CD14-positive monocyte (primary cell): ENCODE measurements at regions not wholly inside any gene's neighbourhood (a gene's known extent, or its start where the extent isn't known, plus 50 kb on each side); places are given as distances from the start of the nearest gene placed in this dataset.

Experiments
- DNase-seq, 3 donors: peaks; one replicate each; pipeline ENCODE4 v3.0.0-alpha.2; 2011 to 2022
- H2AFZ ChIP-seq: 2 replicates; pipeline ENCODE4 v1.6.0; 2012; ENCODE audit warnings: mild to moderate bottlenecking, low read depth, low read length, inconsistent platforms; ENCODE audit not compliant: insufficient read depth, poor library complexity, severe bottlenecking
- H3K27ac ChIP-seq, 2 donors: 1 replicate in 1 of 2; 2 replicates in 1 of 2; pipeline ENCODE4 v1.5.1; 2012 to 2013; ENCODE audit warnings: low read length in 2 of 2, control low read depth in 1 of 2, inconsistent platforms in 1 of 2, low read depth in 1 of 2, mild to moderate bottlenecking in 1 of 2
- H3K27me3 ChIP-seq, 2 donors: one replicate each; pipeline versions ENCODE4 v1.6.0 to v1.6.1; 2011 to 2013; ENCODE audit warnings: low read length in 2 of 2; ENCODE audit not compliant: control insufficient read depth in 2 of 2, insufficient read depth in 2 of 2
- H3K36me3 ChIP-seq, 2 donors: replicated peaks in 1 of 2; 1 replicate in 1 of 2; 2 replicates in 1 of 2; pipeline versions ENCODE4 v1.5.1 to v1.6.1; 2012 to 2013; ENCODE audit warnings: low read length in 2 of 2, control low read depth in 1 of 2, inconsistent platforms in 1 of 2, mild to moderate bottlenecking in 1 of 2; ENCODE audit not compliant: insufficient read depth in 2 of 2, control insufficient read depth in 1 of 2
- H3K4me1 ChIP-seq, 2 donors: 1 replicate in 1 of 2; 2 replicates in 1 of 2; pipeline versions ENCODE4 v1.5.1 to v1.6.1; 2012 to 2013; ENCODE audit warnings: low read length in 2 of 2, control low read depth in 1 of 2, inconsistent platforms in 1 of 2, mild to moderate bottlenecking in 1 of 2, moderate library complexity in 1 of 2; ENCODE audit not compliant: insufficient read depth in 2 of 2, control insufficient read depth in 1 of 2
- H3K4me2 ChIP-seq: replicated peaks from 2 replicates; pipeline ENCODE3; 2012; ENCODE audit warnings: low read length, moderate library complexity, mild to moderate bottlenecking; ENCODE audit not compliant: poor library complexity, severe bottlenecking; ENCODE audit errors: extremely low read depth
- H3K4me3 ChIP-seq, 3 experiments: fragments of 200-600 bp in 1 of 3; sonication (generic) in 1 of 3; replicated peaks in 1 of 3; 1 replicate in 2 of 3; 2 replicates in 1 of 3; pipeline ENCODE4 v1.5.1; 2011 to 2013; ENCODE audit warnings: low read length in 3 of 3, mild to moderate bottlenecking in 3 of 3, control low read depth in 2 of 3, low read depth in 2 of 3, inconsistent platforms in 1 of 3, moderate library complexity in 1 of 3
- H3K79me2 ChIP-seq: 2 replicates; pipeline ENCODE4 v1.6.0; 2012; ENCODE audit warnings: mild to moderate bottlenecking, control low read depth, inconsistent platforms, low read length, moderate library complexity; ENCODE audit not compliant: insufficient read depth
- H3K9ac ChIP-seq: 2 replicates; pipeline ENCODE4 v1.6.0; 2017; ENCODE audit warnings: low read length, mild to moderate bottlenecking; ENCODE audit not compliant: insufficient read depth, poor library complexity, severe bottlenecking
- H3K9me3 ChIP-seq, 2 donors: replicated peaks in 1 of 2; 1 replicate in 1 of 2; 2 replicates in 1 of 2; pipeline versions ENCODE4 v1.5.1 to v1.6.1; 2012 to 2013; ENCODE audit warnings: low read length in 2 of 2, control low read depth in 1 of 2; ENCODE audit not compliant: control insufficient read depth in 1 of 2, insufficient read depth in 1 of 2
- H4K20me1 ChIP-seq: 2 replicates; pipeline ENCODE4 v1.6.0; 2012; ENCODE audit warnings: mild to moderate bottlenecking, low read length, control low read depth, moderate library complexity; ENCODE audit not compliant: insufficient read depth
- H3K27ac Mint-ChIP-seq, 7 donors: one replicate each; pipeline ENCODE4 v1.8.0; 2020; ENCODE audit warnings: mild to moderate bottlenecking in 7 of 7, mixed read lengths in 7 of 7, moderate library complexity in 6 of 7, inconsistent platforms in 2 of 7
- H3K27me3 Mint-ChIP-seq, 3 donors: one replicate each; pipeline ENCODE4 v1.8.0; 2021 to 2022; ENCODE audit warnings: low read depth in 3 of 3, mild to moderate bottlenecking in 3 of 3, mixed read lengths in 3 of 3, moderate library complexity in 3 of 3, inconsistent platforms in 1 of 3
- H3K36me3 Mint-ChIP-seq, 2 donors: one replicate each; pipeline ENCODE4 v1.8.0; 2020; ENCODE audit warnings: mixed read lengths in 2 of 2, inconsistent platforms in 1 of 2, mild to moderate bottlenecking in 1 of 2
- H3K4me1 Mint-ChIP-seq: one replicate; pipeline ENCODE4 v1.8.0; 2020; ENCODE audit warnings: mild to moderate bottlenecking, mixed read lengths
- H3K4me3 Mint-ChIP-seq, 2 donors: one replicate each; pipeline ENCODE4 v1.8.0; 2020; ENCODE audit warnings: mild to moderate bottlenecking in 2 of 2, mixed read lengths in 2 of 2, moderate library complexity in 1 of 2
- H3K9me3 Mint-ChIP-seq, 7 donors: one replicate each; pipeline ENCODE4 v1.8.0; 2020 to 2022; ENCODE audit warnings: mixed read lengths in 7 of 7, mild to moderate bottlenecking in 6 of 7, moderate library complexity in 6 of 7, inconsistent platforms in 2 of 7
- WGBS: methylation state at CpG from one replicate; pipeline ENCODE4 v1.1.5; 2013; ENCODE audit warnings: missing lambda C conversion rate; ENCODE audit not compliant: insufficient coverage; 5-methylcytosine and 5-hydroxymethylcytosine counted together
- intact Hi-C, 2 donors: fragments of 100-400 bp; cut with micrococcal nuclease; formaldehyde crosslinking; loops; one replicate each; pipeline versions ENCODE4 v1.15.0 to v1.15.1; 2023
- TF ChIP-seq, protein P1 (sequence below): fragments of 200-600 bp; IDR thresholded peaks from one replicate; pipeline ENCODE4 v1.8.0; 2022; ENCODE audit warnings: antibody characterized with exemption, mild to moderate bottlenecking

DNA sequence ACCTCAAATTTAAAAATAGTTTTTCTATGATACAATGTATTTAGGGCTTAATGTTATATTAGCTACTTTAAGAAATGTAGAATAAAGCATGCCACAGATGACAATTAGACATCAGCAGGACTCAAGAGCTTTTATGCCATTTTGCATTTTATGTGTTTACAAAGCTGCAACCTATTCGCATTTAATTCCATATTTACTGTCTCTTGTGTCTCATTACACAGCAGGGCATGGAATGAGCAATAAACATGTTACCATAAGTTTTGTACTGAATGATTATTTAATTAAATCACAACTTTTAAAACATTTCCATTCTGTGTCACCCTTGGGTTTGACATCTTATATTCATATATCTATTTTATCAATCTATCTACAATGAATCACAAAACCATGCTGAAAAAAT lies 1756.9 kb downstream of the PCDH9 start:
- Histone ChIP-seq H3K9me3 (no peaks in the 10 kb centered on the region), H3K27ac (no peak overlapping the region), H3K9ac (no peak overlapping the region), H3K27me3 (no peaks in the 10 kb centered on the region), H4K20me1 (no peaks in the 10 kb centered on the region), H3K36me3 (no peaks in the 10 kb centered on the region), H3K79me2 (no peaks in the 10 kb centered on the region), H3K4me1 (peaks cover 6% of the 10 kb centered on the region in 2 donors), H2AFZ (no peak overlapping the region), H3K4me2 (no peak overlapping the region), H3K4me3 (no peak overlapping the region)
- H3K27ac Mint-ChIP-seq, result no peak overlapping the region
- TF ChIP-seq, protein P1, sequence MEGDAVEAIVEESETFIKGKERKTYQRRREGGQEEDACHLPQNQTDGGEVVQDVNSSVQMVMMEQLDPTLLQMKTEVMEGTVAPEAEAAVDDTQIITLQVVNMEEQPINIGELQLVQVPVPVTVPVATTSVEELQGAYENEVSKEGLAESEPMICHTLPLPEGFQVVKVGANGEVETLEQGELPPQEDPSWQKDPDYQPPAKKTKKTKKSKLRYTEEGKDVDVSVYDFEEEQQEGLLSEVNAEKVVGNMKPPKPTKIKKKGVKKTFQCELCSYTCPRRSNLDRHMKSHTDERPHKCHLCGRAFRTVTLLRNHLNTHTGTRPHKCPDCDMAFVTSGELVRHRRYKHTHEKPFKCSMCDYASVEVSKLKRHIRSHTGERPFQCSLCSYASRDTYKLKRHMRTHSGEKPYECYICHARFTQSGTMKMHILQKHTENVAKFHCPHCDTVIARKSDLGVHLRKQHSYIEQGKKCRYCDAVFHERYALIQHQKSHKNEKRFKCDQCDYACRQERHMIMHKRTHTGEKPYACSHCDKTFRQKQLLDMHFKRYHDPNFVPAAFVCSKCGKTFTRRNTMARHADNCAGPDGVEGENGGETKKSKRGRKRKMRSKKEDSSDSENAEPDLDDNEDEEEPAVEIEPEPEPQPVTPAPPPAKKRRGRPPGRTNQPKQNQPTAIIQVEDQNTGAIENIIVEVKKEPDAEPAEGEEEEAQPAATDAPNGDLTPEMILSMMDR, result no peak
- no CpG with 5 or more reads among the region's 1 CpG for WGBS
- H3K27me3 Mint-ChIP-seq, result no peaks in the 10 kb centered on the region
- intact Hi-C loops, result no loop called here
- no peak overlapping the region for H3K4me3 Mint-ChIP-seq
- DNase-seq, result no peak
- H3K9me3 Mint-ChIP-seq, result peaks cover 0 to 4% (median 2%) of the 10 kb centered on the region in 7 donors
- H3K4me1 Mint-ChIP-seq, result peaks cover 22% of the 10 kb centered on the region
- H3K36me3 Mint-ChIP-seq, result no peaks in the 10 kb centered on the region

DNA sequence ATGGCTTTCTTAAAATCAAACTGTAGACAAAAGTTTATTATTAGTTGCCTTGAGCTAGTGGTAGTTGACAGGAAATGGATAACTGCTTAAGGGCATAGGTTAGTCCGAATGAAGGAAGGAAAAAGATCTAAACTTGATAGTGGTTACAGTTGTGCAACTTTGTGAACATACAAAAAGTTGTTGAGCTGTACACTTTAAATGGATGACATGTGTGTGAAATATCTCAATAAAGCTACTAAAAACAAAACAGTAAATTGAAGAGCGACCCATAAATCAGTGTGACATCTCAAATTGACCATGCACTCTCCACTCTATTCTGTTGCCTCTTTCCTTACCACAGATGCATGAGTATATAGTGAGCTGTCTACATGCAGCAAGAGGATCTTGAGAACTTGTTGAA lies 1757.8 kb downstream of the PCDH9 start:
- peak overlapping the region in 1 of 3 experiments; percentile 6 for H3K4me3 ChIP-seq
- no peaks in the 10 kb centered on the region for H3K27me3 ChIP-seq
- peaks cover 23% of the 10 kb centered on the region for H3K4me1 Mint-ChIP-seq
- no peak overlapping the region for H3K27ac Mint-ChIP-seq
- no peaks in the 10 kb centered on the region for H3K79me2 ChIP-seq
- H3K4me1 ChIP-seq, result peaks cover 6% of the 10 kb centered on the region in 2 donors
- DNase-seq, result no peak
- H3K9me3 ChIP-seq, result no peaks in the 10 kb centered on the region
- TF ChIP-seq, protein P1, result no peak
- H3K27ac ChIP-seq, result no peak overlapping the region
- H3K4me2 ChIP-seq, result no peak overlapping the region
- H3K4me3 Mint-ChIP-seq, result peak overlapping the region in 1 of 2 donors; percentile 22
- H4K20me1 ChIP-seq, result no peaks in the 10 kb centered on the region
- no peaks in the 10 kb centered on the region for H3K27me3 Mint-ChIP-seq
- no peaks in the 10 kb centered on the region for H3K36me3 Mint-ChIP-seq
- no peak overlapping the region for H2AFZ ChIP-seq
- H3K9ac ChIP-seq, result no peak overlapping the region
- intact Hi-C loops, result no loop called here
- peaks cover 0 to 4% (median 2%) of the 10 kb centered on the region in 7 donors for H3K9me3 Mint-ChIP-seq
- 0% methylated on average over 1 of the region's 2 CpGs for WGBS
- no peaks in the 10 kb centered on the region for H3K36me3 ChIP-seq
